HG02840 (cell line): ENCODE measurements at regions not wholly inside any gene's neighbourhood (a gene's known extent, or its start where the extent isn't known, plus 50 kb on each side); places are given as distances from the start of the nearest gene placed in this dataset.

Experiments
- ATAC-seq: cut with Tn5 transposase; IDR thresholded peaks from one replicate; pipeline ENCODE4 v1.9.1; 2021; ENCODE audit warnings: mild to moderate bottlenecking, moderate library complexity, moderate number of reproducible peaks; ENCODE audit not compliant: unreplicated experiment, low FRiP score

DNA sequence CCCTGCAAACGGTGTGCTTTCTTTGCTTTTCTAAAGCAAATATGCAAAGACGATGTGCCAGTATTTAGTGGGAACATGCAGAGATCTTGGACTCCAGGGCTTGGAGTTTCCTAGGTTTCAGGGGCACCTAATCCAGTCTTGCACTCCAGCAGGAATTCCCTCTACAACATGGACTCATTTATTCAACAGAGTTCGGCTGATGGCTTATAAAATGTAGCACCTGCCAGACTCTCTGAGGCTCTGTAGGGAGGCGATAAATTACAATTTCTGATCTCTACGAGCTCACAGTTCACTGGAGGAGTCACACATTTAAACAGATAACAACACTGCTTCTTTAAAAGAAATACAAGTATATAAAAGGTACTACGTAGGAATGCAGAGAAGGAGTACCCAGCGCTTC, 143.7 kb downstream of the FGF9 start:
- ATAC-seq: no peak

DNA sequence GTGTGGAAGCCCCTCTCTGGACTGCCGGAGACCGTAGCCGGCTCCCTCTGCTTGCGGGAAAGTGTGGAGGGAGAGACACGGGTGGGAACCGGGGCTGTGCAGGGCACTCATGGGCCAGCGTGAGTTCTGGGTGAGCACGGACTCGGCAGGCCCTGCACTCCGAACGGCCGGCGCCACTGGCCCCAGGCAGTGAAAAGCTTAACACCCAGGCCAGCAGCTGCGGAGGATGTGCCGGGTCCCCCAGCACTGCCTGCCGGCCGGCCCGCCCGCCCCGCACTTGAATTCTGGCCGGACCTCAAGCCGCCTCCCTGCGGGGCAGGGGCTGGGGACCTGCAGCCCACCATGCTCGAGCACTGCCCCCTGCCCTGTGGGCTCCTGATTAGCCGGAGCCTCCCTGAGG, 147.0 kb downstream of the FGF9 start:
- no peak for ATAC-seq

DNA sequence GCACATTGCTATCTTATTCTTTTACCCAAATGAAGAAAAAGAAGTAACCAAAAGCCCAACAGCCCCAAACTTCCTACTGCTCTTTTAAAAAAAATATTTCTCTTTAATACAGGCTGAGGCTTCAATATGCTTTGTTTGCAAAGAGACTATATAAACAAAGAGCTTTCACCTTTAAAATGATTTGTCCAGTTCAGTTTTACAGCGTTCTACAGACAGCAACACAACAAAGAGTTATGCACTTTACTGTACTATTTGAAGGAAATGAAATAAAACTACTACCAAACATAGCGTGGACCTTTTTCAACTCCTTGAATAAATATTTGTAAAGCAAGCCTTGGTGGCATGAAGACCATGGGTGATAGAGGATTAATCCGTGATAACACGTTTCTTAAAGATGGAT, 151.2 kb downstream of the FGF9 start:
- no peak for ATAC-seq

DNA sequence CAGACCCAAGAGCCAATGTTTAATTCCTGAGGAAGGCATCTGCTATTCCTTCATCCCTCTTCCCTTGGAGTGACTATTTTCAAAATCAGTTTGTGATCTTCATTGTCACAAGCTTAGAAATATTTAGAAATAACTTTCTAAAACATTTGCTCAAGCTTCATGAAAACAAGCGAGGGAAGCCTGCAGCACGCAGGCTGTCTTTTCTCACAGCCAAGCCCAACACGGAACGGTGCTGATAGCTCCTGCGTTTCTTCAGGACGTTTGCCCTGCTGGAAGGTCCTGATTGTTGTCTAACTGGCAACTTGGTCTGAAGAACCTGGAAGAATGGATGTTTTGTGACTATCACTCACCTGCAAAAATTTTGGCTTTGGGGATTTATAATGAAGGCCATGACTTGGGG, 152.5 kb downstream of the FGF9 start:
- ATAC-seq: no peak

DNA sequence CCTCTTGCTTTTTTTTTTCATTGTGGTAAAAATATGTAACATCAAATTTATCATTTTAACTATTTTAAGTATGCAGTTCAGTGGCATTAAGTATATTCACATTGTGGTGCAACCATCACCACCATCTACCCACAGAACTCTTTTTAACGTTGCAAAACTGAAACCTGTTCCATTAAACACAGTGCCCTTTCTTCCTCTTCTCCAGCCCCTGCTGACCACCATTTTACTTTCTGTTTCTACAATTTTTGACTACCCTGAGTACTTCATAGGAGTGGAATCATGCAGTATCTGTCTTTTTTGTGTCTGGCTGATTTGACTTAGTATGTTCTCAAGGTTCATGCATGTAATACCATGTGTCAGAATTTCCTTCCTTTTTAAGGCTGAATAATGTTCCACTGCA, 153.1 kb downstream of the FGF9 start:
- ATAC-seq: no peak

DNA sequence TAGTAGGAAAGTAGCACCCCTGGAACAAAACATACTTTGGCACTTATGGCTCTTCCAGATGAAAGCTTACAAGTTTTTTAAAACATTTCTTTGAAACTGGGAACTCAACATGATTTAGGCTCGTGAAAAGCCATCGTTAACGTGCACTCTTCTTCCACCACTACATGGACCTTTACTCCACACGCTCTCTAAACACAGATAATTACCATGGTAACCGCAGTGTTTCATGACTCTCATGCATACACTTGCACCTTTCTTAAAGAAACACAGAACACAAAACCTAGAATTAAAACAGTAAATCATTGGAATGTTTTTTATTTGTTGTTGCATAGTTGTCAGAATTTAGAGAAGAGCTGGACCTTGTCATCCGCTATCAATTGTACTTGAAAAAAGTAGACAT, 154.3 kb downstream of the FGF9 start:
- no peak for ATAC-seq

DNA sequence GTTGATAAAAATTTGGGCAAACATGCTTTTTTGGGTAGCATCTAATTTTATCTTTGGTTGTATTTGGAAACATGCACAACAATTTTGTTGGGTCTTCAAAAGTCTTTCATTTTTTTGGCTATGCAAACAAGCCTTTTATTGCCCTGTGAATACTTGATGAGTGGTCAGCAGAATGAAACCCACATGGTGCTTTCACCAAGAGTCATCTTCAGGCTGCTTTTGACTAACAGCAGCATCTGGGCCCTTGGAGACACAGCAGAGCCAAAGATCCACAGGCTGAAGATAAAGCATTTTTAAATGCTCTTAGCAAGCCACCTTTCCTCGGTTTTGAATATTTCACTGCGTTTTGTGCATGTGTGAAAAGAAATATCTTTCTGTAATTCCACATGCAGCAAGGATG, 154.9 kb downstream of the FGF9 start:
- ATAC-seq: no peak

DNA sequence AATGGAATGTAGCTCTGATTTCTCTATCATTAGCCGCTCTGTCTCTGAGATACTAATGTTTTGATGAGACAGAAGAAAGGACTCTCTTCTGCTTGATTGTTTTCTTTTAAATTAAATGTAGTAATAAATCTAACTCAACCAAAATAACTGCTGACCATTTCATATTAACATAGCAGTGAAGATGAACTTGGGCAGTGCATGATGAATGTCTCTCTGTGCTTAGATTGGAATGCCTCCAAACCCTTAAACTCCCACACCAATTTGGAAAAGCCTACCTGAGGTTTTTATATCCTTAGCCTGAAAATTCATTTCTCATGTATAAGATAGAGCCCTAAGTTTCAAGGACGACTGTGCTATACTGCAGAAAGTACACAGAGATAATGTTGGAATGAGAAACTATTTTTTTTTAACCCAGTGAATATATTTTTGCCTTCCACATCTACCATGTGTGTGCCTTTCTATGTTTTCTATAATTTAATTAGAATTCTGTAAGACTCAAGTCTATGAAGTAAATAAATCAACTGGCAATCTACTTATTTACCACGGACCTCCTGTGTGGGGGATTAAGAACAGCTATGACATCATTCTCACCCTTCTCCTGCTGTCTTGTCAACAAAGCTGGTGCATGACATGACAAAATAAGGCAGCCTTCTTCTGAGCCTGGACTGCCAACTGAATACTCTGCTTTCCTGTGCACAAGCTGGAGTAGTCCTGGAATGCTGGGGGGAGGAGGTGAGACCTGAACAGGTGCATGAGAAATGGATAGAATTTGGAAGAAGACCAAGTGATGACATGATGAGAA, 155.5 kb downstream of the FGF9 start:
- no peak for ATAC-seq

DNA sequence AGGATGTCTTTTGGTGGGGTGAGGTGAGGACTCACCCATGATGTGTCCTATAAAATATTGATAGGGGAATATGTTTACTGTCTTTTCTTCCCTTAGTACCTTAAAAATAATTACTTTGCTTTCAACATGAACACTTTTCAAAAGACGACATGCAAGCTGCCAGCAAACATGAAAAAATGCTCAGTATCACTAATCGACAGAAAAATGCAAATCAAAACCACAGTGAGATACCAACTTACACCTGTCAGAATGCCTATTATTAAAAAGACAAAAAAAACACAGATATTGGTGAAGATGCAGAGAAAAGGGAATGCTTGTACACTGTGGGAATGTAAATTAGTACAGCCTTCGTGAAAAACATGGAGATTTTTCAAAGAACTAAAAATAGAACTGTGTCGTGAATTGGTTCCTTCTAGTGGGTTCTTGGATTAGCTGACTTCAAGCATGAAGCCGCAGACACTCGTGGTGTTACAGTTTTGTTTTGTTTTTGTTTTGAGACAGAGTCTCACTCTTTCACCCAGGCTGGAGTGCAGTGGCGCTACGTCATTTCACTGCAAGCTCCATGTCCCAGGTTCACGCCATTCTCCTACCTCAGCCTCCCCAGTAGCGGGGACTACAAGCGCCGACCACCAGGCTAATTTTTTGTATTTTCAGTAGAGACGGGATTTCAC, 160.9 kb downstream of the FGF9 start:
- no peak for ATAC-seq

DNA sequence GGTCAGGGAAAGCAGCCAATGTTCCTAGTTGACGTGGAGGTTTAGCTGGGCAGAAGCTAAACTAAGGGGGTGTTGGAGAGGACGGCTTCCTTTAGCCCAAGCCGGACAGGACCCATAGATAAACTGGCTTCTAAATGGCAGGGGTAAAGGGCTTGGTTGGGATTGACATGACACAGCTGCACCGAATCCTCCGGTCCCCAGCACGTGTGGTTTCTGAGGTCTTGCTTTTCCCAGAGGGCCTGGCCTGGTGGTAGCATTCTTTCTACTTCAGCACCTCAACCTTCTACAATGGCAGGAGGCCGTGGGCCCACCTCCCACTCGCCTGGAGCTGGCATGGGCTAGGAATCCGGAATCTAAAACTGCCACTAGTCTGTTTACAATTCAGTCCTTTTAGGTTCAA, 163.0 kb downstream of the FGF9 start:
- no peak for ATAC-seq

DNA sequence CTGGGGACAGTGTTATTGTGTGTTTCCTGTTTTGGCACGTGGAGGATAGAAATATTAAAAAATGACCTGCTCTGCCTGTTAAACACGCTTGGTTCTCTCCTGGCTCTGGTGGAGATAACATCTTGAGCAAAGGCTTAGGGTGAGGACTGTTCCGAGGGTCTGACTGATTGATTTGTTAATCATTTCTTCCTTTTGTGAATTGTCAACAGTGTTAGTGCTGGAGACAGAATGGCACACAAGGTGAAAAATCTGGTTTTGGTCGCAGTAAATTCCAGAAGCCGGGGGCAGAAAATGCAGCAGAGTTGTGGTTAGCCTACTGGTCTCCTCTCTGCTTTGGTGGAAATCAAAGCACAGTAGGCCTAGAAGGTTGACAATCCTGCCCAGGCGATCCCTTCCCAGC, 163.6 kb downstream of the FGF9 start:
- ATAC-seq: no peak

DNA sequence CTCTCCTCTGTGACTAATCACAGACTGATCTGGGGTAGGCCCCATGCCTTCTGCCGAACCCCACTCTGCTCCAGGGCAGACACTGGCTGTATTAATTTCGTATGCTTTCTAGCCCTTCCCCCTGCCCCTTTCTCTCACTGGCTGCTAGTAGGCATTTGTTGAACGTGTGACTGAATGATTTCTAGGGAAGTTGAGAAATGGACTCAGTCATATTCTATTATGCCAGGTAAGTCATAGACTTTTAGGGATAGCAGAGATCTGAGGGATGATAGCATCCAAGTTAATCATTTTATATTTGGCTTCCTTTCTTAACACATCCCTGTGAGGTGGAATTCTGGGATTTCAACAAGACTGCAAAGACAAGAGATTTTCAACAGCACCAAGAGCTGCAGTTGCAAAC, 166.4 kb downstream of the FGF9 start:
- ATAC-seq: no peak

DNA sequence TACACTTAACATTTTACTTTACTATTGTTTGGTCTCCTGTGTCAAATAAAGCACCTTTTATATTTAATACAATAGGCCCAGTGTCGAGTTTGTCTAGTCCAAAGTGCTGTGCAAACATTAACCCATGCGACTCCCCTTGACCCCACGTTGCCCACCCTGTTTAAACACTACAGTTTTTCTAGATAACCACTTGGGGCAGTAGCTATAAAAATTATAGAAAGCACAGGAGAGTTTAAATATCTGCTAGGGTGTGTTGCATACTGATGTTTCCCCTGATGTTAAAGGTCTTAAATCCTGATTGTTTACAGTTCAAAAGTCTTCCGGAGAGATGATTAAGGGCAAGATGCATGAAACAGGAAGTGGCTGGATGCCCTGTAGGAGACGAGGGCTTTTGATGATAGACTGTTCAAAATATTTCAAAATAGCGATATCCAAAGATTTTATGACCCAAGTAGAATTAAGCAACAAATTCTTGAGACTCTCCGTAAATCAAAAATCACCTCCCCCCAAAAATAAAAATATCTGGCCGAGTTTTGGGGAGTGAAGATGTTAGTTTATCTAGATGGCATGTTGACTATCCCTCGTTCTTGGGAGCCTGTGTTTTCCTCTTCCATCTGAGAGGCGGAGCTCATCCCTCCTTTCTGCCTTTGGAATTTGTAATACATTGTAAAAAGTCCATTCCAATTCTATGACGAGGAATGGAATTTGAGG, 167.1 kb downstream of the FGF9 start:
- ATAC-seq: no peak

DNA sequence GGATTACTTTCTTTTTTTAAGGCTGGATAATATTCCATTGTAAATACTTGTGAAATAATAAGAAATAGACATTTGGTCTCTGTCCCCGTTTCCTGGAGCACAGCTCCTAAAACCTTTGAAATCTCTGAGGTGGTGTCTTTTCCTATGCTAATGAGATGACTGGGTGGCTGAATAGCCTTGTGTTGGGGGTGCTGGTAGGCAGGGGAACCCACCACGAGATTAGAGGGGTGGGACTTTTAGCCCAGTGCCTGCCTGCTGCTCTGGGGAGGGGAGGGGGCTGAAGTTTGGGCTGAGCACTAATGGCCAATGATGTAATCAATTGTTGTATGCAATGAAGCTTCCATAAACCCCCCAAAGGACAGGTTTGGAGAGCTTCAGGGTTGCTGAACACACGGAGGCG, 175.7 kb downstream of the FGF9 start:
- ATAC-seq: no peak

DNA sequence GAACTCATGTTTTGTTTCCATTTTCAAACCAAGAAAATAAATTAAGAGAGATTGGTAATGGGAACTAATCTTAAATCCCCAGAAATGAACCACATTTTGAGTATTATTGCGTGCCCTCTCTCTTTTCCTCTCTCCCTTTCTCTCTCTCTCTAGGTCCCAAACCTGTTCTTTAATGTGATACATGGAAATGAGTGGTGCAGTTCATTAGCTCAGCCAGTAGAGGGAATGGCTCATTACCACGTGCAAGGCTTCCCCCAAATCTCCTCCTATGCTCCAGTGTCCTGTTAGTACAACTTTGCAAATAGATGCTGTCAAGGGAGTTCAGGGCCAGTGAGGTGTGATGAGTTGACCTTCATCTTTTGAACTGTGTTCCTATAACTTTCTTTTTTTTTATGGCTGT, 178.4 kb downstream of the FGF9 start:
- ATAC-seq: no peak

DNA sequence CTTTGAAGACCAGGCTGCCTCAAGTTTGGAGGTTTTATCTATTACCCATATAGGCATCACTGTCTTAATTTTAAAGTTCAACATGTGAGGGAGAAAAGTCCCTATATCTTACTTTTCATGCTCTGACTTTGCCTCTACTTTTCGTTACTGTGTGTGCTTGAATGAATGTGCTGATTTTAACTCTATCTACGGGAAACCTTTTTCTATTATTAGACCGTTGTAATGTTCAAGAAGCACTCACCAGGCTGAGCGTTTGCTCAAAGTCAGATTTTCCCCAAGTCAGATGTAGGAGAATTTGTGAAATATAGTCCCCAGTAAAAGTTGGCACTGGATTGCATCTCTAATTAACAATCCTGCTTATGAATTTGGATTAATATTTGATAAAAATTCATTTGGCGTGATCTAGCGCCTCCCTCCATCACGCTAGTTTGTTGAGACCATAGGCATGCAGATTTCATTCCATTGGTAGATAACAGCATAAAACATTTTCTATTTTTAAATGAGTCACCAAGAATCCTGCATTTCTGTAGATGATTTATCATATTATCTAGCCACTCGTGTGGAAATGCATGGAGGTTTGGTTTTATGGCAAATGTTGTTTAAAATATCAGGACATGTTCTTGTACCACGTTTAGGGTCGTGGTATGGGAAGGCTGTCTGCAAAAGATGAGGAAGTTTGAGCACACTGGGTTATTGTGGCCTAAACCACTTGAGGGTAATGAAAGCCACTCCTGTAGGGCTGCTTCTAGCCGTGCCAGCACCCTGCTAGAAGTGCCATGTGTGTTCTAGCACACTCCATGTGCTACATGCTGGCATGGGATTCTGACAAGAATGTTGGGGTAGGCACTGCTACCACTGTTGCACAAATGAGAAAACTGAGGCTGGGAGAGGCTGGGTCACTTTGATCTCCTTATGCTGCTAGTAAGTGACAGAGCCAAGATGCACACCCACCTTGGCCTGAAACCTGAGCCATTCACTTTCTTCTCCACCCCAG, 179.4 kb downstream of the FGF9 start:
- no peak for ATAC-seq

DNA sequence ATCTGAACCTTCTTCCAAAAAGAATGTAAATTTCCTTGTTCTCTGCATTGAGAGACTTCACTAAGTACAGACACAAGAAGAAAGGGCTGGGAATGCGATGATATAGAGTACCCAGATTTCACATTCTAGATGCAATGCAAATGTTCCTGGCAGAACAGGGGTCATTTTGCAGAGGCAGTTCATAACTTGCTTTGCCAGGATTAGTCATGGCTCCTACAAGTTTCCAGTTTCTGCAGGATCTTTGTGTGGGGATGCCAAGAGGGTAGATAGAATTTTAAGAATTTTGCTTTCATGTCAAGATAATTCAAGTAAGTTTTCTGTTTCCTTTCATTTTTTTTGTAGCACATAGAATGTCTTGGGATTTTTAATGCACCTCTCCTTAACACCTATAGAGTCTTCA, 181.2 kb downstream of the FGF9 start:
- no peak for ATAC-seq

DNA sequence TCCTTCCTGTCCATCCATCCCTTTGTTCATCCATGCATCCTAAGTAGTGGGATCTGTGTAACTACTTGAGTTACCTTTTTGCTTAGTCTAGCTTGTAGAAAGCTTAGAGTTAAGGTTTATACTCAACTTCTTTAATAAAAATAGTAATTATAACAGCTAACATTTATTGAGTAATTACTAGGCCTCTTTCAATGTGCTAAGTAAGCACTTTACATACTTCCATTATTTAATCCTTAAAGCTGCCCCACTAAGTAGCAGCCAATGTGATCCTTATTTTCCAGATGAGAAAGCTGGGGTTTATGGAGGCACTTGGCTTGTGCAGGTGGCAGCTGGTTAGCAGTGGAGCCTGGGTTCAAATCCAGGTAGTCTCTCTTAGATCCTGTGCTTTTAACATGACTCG, 182.9 kb downstream of the FGF9 start:
- no peak for ATAC-seq

DNA sequence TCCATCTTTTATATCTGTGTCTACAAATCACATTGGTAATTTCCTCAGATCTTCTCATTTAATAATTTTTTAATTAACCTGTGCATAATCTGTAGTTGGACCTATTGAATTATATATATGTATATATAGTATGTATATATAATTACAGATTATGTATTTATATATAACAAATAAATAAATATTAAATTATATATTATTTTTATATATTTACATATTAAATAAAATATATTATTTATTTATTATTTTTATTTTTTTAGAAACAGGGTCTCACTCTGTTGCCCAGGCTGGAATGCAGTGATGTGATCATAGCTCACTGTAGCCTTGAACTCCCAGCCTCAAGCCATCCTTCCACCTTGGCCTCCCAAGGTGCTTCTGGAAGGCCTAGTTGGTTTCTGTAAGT, 197.9 kb downstream of the FGF9 start:
- ATAC-seq: no peak

DNA sequence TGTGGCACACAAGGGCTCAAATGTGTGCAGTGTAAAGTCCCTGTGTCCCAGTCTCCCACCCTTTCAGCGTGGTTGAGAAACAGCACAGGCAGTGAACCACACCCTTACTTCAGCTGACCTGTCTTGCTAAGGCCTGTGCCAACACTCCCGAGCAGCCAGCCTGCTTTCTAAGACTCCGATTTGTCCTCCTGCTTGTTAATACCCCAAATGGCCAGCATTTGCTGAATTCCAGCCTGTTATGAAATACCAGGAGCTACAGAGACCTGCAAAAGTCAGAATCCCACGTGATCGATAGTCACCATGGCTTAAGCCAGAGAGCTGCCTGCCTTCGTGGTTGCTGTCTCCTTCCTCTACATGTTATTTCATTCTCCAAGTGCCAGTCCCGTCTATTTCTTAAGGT, 200.5 kb downstream of the FGF9 start:
- no peak for ATAC-seq

DNA sequence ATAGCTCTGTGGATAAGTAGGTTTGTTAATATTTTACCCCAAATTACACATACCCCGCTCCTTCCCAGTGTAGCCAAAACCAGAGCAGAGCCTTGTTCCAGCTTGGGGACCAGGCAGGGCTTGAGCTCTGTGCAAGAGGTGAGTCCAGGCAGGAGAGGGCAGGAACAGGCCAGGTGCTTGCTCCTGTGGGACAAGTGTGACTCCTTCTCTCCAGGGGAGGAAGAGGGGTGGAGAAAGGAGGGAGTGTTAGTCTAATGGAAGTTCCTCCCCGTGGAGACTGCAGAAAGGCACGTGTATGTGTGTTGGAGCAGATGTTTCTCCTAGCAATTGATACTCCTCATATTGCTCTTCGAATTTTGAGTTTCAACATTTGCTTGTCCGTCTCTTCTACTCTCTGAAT, 201.0 kb downstream of the FGF9 start:
- ATAC-seq: no peak
